GM21360 (cell line): ENCODE measurements at regions not wholly inside any gene's neighbourhood (a gene's known extent, or its start where the extent isn't known, plus 50 kb on each side); places are given as distances from the start of the nearest gene placed in this dataset.

Experiments
- ATAC-seq: cut with Tn5 transposase; IDR thresholded peaks from one replicate; pipeline ENCODE4 v1.9.1; 2021; ENCODE audit warnings: mild to moderate bottlenecking, moderate library complexity; ENCODE audit not compliant: unreplicated experiment

GRCh38 chr2:138104071-138104470 lies 139.8 kb downstream of the HNMT start:
- no peak for ATAC-seq

DNA sequence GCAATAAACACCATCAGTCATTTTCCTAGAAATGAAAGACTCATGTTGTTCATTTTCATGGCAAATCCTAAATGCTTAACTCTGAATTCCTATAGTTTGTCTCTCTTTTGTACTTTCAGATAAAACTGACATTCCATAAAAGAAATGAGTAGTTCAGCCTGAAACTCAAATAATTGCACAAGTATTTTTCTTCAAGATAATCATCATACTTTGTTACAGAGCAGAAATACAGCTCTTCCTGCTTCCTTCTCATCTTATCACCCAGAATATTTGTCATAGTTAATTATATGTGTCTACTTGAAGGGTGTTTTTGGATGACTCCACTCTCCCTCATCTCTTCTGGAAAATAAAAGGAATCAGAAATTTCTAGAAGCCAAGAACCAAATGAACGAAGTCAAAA lies 141.1 kb downstream of the HNMT start:
- no peak for ATAC-seq

DNA sequence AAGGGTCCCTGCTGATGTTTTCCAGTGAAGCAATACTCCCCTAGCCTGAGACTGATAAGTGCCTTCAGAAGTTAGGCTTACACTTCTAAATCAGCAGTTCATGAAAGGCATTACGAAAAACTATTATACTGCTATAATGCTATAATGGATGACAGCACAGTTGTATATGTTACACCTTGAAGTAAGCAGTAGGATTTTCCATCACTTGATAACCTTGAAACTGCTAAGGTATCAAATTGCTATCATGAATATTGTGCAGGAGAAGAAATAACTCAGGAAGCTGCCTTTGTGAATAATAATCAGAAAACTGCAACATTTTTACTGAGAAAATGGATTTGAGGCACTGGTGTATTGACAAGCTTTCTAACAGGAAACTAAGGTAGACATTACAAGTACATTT lies 142.3 kb downstream of the HNMT start:
- no peak for ATAC-seq

DNA sequence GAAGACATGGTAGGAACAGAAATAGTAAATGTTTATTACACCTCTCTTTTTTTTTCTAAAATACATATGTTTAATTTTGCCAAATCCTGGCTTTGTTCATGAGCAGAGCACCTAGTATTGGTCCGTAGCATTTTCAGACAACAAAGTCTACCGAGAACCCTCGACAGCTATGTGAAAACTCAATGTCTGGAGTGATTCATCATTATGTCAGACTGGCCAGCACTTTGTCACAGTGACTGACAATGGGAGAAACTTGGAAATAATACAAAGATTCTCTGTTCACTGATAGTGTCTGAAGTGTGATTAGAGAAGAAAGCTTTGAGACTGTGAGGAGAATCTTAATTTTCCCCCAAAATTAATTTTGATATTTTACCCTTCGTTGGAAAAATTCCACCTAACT lies 143.0 kb downstream of the HNMT start:
- no peak for ATAC-seq

DNA sequence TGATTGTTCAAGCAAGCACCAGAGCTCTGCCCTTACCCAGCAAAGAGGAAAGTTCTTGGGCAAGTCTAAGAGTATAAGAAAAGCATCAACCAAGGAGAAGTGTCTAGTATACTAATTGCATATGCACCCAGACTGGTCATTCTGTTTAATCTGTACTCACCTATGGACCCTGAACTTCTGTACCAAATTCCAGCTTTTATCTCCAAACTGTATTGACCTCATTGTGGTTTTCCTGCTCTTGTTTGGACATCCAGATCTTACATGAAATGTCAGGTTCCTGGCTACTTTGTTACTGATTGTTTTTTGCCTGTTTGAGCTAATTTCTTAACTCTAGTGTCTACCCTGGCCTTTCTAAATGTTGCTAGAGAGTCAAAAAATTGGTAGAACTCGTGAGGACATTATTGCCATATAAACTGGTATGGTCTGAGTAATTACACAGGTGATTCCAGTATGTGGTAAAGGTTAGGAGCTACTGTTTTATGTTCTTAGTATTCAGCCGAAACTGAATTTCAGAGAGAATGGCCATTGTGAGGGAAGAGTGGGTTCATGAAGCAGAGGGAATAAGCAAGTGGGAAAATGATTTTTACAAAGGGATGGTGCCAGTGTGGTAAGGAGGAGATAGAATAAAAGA lies 146.3 kb downstream of the HNMT start:
- no peak for ATAC-seq

GRCh38 chr2:138112536-138112935 lies 148.3 kb downstream of the HNMT start:
- no peak for ATAC-seq

GRCh38 chr2:138113871-138114525 lies 149.7 kb downstream of the HNMT start:
- ATAC-seq, result no peak

GRCh38 chr2:138115666-138116065 lies 151.4 kb downstream of the HNMT start:
- no peak for ATAC-seq

- ATAC-seq, result no peak
Observed at GRCh38 chr2:138116456-138116855, 152.2 kb downstream of the HNMT start.

DNA sequence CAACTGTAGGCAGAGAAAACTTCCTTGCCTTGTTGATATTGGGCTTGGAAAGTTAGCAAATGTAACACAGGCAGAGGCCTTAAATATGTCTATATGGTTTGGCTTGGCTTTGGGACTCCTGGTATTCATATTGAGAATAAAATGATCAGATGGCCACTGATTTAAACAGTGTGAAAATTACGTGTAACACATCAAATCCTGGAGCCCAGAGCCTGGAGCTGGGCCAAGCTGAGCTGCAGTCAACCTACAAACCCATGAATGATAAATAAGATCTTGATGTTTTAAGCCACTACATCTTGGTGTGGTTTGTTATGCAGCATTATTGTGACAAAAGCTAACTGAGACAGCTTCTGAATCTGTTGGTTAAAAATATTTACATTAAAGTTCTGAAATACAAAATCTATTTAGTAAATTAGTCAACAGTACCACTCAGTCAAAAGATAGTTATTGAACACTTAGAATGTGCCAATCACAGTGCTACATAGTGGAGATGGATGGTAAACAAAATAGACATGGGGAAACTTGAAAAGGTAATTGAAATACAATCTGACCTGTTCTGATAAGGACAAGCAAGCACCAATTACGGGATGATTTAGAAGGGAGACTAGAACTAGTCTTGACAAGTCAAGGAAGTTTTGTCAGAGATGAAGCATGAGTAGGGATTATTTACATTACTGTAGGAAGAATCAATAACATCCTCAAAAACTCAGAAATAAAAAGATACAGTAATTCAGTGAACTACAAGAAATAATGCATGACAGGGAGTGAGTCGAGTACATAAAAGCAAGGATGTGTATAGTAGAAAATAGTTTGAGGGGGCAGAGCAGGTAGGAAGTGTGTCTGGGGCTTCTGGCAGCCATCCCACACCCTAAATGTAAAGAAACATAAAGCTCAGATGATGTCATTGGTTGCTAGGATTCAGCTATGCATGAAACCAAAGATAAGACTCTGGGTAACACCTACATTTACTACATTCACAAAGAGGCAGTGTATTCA lies 157.7 kb downstream of the HNMT start:
- no peak for ATAC-seq

GRCh38 chr2:138122891-138123290 lies 158.6 kb downstream of the HNMT start:
- no peak for ATAC-seq

DNA sequence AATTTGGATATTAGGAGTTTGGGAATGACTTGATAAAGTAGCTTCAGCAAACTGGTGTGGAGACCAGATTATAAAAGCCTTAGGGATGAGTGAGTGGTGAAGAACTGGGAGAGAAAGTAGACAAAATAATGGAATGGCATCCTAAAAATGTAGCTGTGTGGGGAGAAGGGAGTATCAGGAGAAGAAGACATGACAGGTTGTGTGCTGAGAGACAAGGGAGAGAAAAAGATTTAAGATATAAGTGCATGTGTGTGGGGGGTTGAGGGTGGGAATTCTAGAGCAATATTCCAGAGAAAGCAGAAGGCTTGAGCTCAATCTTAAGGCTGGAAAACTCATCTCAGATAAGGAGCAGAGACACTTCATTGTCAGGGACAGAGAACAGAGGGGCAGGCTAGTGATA lies 159.5 kb downstream of the HNMT start:
- ATAC-seq, result no peak

DNA sequence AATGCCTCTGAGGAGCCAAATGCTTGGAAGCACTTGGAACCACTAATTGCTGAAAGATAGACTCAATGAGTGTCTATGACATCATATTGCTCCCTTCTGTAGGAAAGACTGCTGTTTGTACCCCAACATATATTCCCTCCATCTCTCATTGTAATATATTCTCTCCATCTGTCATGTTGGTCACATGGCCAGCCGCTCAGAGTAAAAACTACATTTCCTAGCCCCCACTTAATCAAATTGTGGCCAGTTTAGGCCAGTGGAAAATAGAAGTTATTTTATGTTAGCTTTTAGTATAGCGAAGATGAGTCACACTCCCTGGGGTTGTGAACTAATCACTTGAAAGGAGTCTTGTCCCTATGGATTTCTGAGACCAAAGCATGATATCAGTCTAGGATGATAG lies 160.2 kb downstream of the HNMT start:
- ATAC-seq, result no peak

DNA sequence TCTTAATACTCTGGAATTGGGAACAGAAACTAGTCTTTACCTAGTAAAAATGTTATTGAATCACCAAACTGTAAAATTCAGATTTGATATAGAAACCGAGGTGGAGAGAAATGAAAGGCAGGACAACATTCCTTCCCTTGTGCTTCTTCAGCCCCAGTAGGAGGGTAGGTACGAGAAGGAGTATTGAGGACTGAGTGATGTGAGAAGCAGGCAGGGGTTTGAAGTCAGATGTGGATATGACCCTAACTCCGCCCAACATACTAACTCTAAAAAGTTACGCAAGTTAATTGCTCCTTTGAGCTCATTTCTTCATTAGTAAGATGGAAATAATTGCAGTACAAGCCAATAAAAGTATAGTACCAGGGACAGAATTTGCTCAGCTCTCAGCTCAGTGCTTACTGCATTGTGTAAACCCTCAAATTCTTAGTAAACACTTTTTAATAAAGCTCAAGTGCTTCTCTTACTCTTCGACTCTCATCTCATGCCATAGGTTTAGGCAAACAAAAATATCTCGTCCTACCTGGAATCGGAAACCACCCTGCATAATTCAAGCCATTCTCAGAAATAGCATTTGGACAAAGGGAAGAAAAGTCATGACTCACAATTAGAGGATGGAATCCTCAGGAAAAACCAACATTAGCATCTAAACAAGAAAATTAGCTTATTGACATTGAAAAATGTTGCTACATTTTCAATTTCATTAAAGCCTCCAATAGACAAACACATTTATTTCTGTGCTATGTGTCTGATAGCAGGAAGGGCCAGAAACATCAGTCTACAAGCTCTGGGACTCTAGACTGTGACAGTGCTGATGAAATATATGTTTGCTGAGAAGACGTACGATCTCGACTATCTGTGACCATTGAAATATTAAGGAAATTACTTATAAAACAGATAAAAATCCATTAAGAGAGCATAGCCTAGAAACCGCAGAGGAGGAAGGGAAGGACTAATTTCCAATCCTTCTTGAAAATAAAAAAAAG lies 161.3 kb downstream of the HNMT start:
- ATAC-seq, result no peak

DNA sequence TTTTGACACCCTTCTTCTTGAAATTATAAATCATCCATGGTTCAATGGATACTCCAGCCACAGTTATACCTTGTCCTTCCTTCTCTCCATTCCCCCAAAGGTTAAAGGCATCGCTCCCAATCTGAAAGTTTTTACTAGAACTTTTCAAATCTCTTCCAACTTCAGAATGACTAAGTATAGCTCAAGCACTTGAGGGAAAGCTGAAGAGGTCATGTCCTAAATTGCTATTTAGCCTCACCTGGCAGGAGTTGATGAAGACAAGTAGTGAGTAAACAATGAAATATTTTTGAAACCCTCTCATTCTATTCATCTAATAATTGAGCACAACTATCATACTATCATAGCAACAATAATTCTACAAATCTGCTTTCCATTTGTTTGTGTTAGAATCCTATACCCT lies 167.8 kb downstream of the HNMT start:
- ATAC-seq, result no peak

- no peak for ATAC-seq
Observed at GRCh38 chr2:138137949-138138348, 173.7 kb downstream of the HNMT start.

GRCh38 chr2:138147796-138148195 lies 183.5 kb downstream of the HNMT start:
- ATAC-seq, result no peak

GRCh38 chr2:138155304-138155703 lies 191.0 kb downstream of the HNMT start:
- no peak for ATAC-seq

GRCh38 chr2:138157372-138157771 lies 193.1 kb downstream of the HNMT start:
- no peak for ATAC-seq

DNA sequence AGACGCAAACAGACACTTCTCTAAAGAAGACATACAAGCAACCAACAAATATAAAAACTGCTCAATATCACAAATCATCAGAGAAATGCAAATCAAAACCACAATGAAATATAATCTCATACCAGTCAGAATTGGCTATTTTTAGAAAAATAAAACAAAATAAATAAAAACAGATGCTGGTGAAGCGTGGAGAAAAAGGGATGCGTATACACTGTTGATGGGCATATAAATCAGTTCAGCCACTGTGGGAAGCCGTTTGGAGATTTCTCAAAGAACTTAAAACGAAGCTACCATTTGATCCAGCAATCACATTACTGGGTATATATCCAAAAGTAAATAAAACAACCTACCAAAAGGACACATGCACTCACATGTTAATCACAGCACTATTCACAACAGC lies 206.2 kb downstream of the HNMT start:
- ATAC-seq, result no peak

GRCh38 chr2:138171244-138171643 lies 207.0 kb downstream of the HNMT start:
- no peak for ATAC-seq
